ENCODE measurements at regions not wholly inside any gene's neighbourhood (a gene's known extent, or its start where the extent isn't known, plus 50 kb on each side); places are given as distances from the start of the nearest gene placed in this dataset.

GRCh38 chr6:120954111-120954510 lies 380.2 kb downstream of the TBC1D32 start:
- TF ChIP-seq USF1 (CRISPR knock-in tag; IDR thresholded peaks at IDR 0.05) (no peak), MAX (CRISPR knock-in tag; IDR thresholded peaks at IDR 0.05) (no peak), ZNF551 (CRISPR knock-in tag; IDR thresholded peaks at IDR 0.05) (no peak), PHF8 (IDR thresholded peaks at IDR 0.05; ENCODE audit: borderline replicate concordance, low read length) (no peak), JUN (IDR thresholded peaks at IDR 0.05; ENCODE audit: borderline replicate concordance, low read depth, low read length) (no peak), JUN (CRISPR knock-in tag; IDR thresholded peaks at IDR 0.05; ENCODE audit: borderline replicate concordance) (no peak), ELK1 (CRISPR knock-in tag; IDR thresholded peaks at IDR 0.05) (no peak), ZBTB26 (CRISPR knock-in tag; IDR thresholded peaks at IDR 0.05) (no peak), POLR2AphosphoS5 (IDR thresholded peaks at IDR 0.05; ENCODE audit: control insufficient read depth, insufficient read depth, low read depth, low read length) (no peak), CHD7 (IDR thresholded peaks at IDR 0.05; ENCODE audit: low read depth, low read length) (no peak), ZSCAN32 (CRISPR knock-in tag; IDR thresholded peaks at IDR 0.05) (no peak), CHD2 (IDR thresholded peaks at IDR 0.05; ENCODE audit: low read depth, low read length) (no peak), HDAC2 (IDR thresholded peaks at IDR 0.05) (no peak), DMBX1 (CRISPR knock-in tag; IDR thresholded peaks at IDR 0.05; ENCODE audit: borderline replicate concordance) (no peak), RFX1 (IDR thresholded peaks at IDR 0.05) (no peak)
